IMR-90 (cell line): ENCODE measurements at regions not wholly inside any gene's neighbourhood (a gene's known extent, or its start where the extent isn't known, plus 50 kb on each side); places are given as distances from the start of the nearest gene placed in this dataset.

Experiments used
- CEBPB ChIP-seq: IDR thresholded peaks from 2 replicates; pipeline ENCODE4 v1.6.1; 2012; ENCODE audit warnings: low read depth, low read length, improper control_type of control experiment
- RAD21 ChIP-seq: IDR thresholded peaks from 2 replicates; pipeline ENCODE4 v1.6.1; 2012; ENCODE audit warnings: low read length, improper control_type of control experiment

- no peak for TF ChIP-seq CEBPB
- TF ChIP-seq RAD21, result no peak
Measured at GRCh38 chr1:80318108-80318507, 1311.6 kb upstream of the ADGRL4 start.
